ENCODE measurements at regions not wholly inside any gene's neighbourhood (a gene's known extent, or its start where the extent isn't known, plus 50 kb on each side); places are given as distances from the start of the nearest gene placed in this dataset.

DNA sequence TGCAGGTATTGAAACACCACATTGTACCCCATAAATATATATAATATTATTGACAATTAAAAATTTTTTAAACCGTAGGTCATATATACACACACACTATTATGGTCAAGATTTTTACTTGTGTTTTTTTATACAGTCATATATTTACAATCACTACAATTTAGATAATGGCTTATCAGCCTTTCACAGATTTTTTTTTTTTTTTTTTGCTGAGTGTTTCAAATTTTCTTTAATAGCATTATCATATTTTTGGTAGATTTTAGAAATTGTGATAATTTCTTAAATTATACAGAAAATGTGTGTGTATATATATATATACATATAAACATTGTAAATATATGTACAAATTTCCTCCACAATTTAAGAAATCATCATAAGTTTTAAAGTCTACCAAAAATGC lies 68.6 kb upstream of the RGS2 start:
- H2BK12ac ChIP-seq (ENCODE audit: low read depth, low read length): no peak overlapping the region
- no peaks in the 10 kb centered on the region for H3K27me3 ChIP-seq (replicated peaks in 1 of 4; ENCODE audit: control insufficient read depth in 3 of 4, extremely low read depth in 1 of 4, insufficient read depth in 3 of 4, low read length in 3 of 4)
- no peak overlapping the region for H3K4me2 ChIP-seq (ENCODE audit: insufficient read depth in 1 of 2, low read depth in 2 of 2, low read length in 2 of 2)
- no peak overlapping the region for H3K56ac ChIP-seq (replicated peaks; ENCODE audit: insufficient read length, low read depth, low read length)
- no peak overlapping the region for H4K5ac ChIP-seq (ENCODE audit: insufficient read length, low read depth, low read length)
- CTCF ChIA-PET (ENCODE audit: partially characterized antibody): no interaction called here
- H3K36me3 ChIP-seq (ENCODE audit: control insufficient read depth in 2 of 4, insufficient read depth in 4 of 4, low read length in 3 of 4): no peaks in the 10 kb centered on the region
- no peak overlapping the region for H4K91ac ChIP-seq (replicated peaks; ENCODE audit: insufficient read length, low read length)
- H4K20me1 ChIP-seq (replicated peaks in 1 of 2; ENCODE audit: control insufficient read depth in 1 of 2, insufficient read depth in 2 of 2, low read length in 2 of 2): no peaks in the 10 kb centered on the region
- H3K4me1 ChIP-seq (replicated peaks in 1 of 4; ENCODE audit: control insufficient read depth in 3 of 4, insufficient read depth in 4 of 4, low read length in 3 of 4): no peaks in the 10 kb centered on the region
- H3K14ac ChIP-seq (ENCODE audit: insufficient read length): no peak overlapping the region
- no peak overlapping the region for H2AK5ac ChIP-seq (ENCODE audit: low read depth, low read length)
- no peak overlapping the region for H2BK5ac ChIP-seq (ENCODE audit: low read depth, low read length)
- WGBS, 2 experiments (ENCODE audit: extremely low coverage in 1 of 2, insufficient coverage in 1 of 2, insufficient read length in 1 of 2, insufficient replicate concordance in 2 of 2, low coverage in 1 of 2, low lambda C conversion rate in 2 of 2, missing lambda C conversion rate in 1 of 2): 90% methylated on average over 1 of the region's 1 CpG; no CpG with 5 or more reads in 1 of the 2 experiments
- no peaks in the 10 kb centered on the region for H3K9me3 ChIP-seq (ENCODE audit: insufficient read depth in 2 of 2, low read depth in 1 of 2, low read length in 1 of 2)
- H3K9ac ChIP-seq (replicated peaks in 1 of 4; ENCODE audit: extremely low read depth in 1 of 4, low read depth in 3 of 4, low read length in 3 of 4): no peak overlapping the region
- FAIRE-seq: no peak
- peaks cover under 1% of the 10 kb centered on the region; the same call in 1 of the 2 replicates for H3K23me2 ChIP-seq (ENCODE audit: low read depth, low read length)
- no peak overlapping the region for H2AFZ ChIP-seq (ENCODE audit: low read length)
- no peaks in the 10 kb centered on the region for H3K79me1 ChIP-seq (ENCODE audit: low read depth, low read length)
- no peak overlapping the region for H3K23ac ChIP-seq (ENCODE audit: insufficient read length)
- H3K4ac ChIP-seq (replicated peaks; ENCODE audit: insufficient read length, low read depth, low read length): no peak overlapping the region
- no peak overlapping the region for H3K4me3 ChIP-seq (ENCODE audit: extremely low read depth in 1 of 4, insufficient read depth in 2 of 4, low read depth in 3 of 4, low read length in 4 of 4)
- H4K8ac ChIP-seq (ENCODE audit: extremely low read depth, insufficient read depth, low read length): no peak overlapping the region
- no peak for TF ChIP-seq USF2 (IDR thresholded peaks at IDR 0.05; ENCODE audit: low read length)
- H2BK120ac ChIP-seq (replicated peaks; ENCODE audit: low read depth, low read length): no peak overlapping the region
- H3K27ac ChIP-seq (ENCODE audit: low read depth, low read length): no peak overlapping the region
- no peaks in the 10 kb centered on the region for H3K79me2 ChIP-seq (ENCODE audit: control insufficient read depth in 1 of 2, insufficient read depth in 2 of 2, low read length in 2 of 2)
- no peak for DNase-seq (ENCODE audit: low read depth in 1 of 2, low spot score in 2 of 2)
- H3K18ac ChIP-seq (ENCODE audit: extremely low read depth, low read length): no peak overlapping the region
- H2BK20ac ChIP-seq (ENCODE audit: low read length): no peak overlapping the region
- no peak overlapping the region for H2BK15ac ChIP-seq (ENCODE audit: low read length)
- POLR2A ChIA-PET (ENCODE audit: partially characterized antibody): no interaction called here

Measured in H1 (cell line).